ENCODE measurements at regions not wholly inside any gene's neighbourhood (a gene's known extent, or its start where the extent isn't known, plus 50 kb on each side); places are given as distances from the start of the nearest gene placed in this dataset.

- no peak overlapping the region for H3K4me3 ChIP-seq
- ATAC-seq: no peak
- TF ChIP-seq CTCF (IDR thresholded peaks at IDR 0.05): no peak
- H3K36me3 ChIP-seq: no peaks in the 10 kb centered on the region
- no peaks in the 10 kb centered on the region for H3K9me3 ChIP-seq
- intact Hi-C loops (cut with DNase I): no loop called here
- no peaks in the 10 kb centered on the region for H3K4me1 ChIP-seq
- no peak for DNase-seq
- no peaks in the 10 kb centered on the region for H3K27me3 ChIP-seq
- no peak overlapping the region for H3K27ac ChIP-seq
Observed at GRCh38 chr7:85447004-85447403, 260.1 kb upstream of the SEMA3D start.

GRCh38 chr7:85426487-85426960, 239.7 kb upstream of the SEMA3D start:
- no peaks in the 10 kb centered on the region for H3K4me1 ChIP-seq
- H3K4me3 ChIP-seq: no peak overlapping the region
- DNase-seq (no peak), ATAC-seq (peak; percentile 81)
- H3K27me3 ChIP-seq: no peaks in the 10 kb centered on the region
- TF ChIP-seq CTCF (IDR thresholded peaks at IDR 0.05): no peak
- no peaks in the 10 kb centered on the region for H3K36me3 ChIP-seq
- no peak overlapping the region for H3K27ac ChIP-seq
- intact Hi-C loops (cut with DNase I): no loop called here
- H3K9me3 ChIP-seq: no peaks in the 10 kb centered on the region

GRCh38 chr7:85424298-85424697, 237.4 kb upstream of the SEMA3D start:
- Histone ChIP-seq H3K4me3 (no peak overlapping the region), H3K9me3 (no peaks in the 10 kb centered on the region), H3K27me3 (no peaks in the 10 kb centered on the region), H3K27ac (no peak overlapping the region), H3K4me1 (no peaks in the 10 kb centered on the region), H3K36me3 (no peaks in the 10 kb centered on the region)
- TF ChIP-seq CTCF (IDR thresholded peaks at IDR 0.05): no peak
- intact Hi-C loops (cut with DNase I): no loop called here
- DNase-seq (no peak), ATAC-seq (no peak)

- DNase-seq: no peak
- ATAC-seq: peak; percentile 41
- no peaks in the 10 kb centered on the region for H3K9me3 ChIP-seq
- H3K36me3 ChIP-seq: no peaks in the 10 kb centered on the region
- no peaks in the 10 kb centered on the region for H3K4me1 ChIP-seq
- no peak overlapping the region for H3K27ac ChIP-seq
- TF ChIP-seq CTCF (IDR thresholded peaks at IDR 0.05): no peak
- H3K27me3 ChIP-seq: no peaks in the 10 kb centered on the region
- no peak overlapping the region for H3K4me3 ChIP-seq
- intact Hi-C loops (cut with DNase I): no loop called here
Observed at GRCh38 chr7:85423209-85423895, 236.5 kb upstream of the SEMA3D start.

- Histone ChIP-seq H3K36me3 (no peaks in the 10 kb centered on the region), H3K4me3 (no peak overlapping the region), H3K27me3 (no peaks in the 10 kb centered on the region), H3K9me3 (no peaks in the 10 kb centered on the region), H3K27ac (no peak overlapping the region), H3K4me1 (no peaks in the 10 kb centered on the region)
- TF ChIP-seq CTCF (IDR thresholded peaks at IDR 0.05): no peak
- DNase-seq (no peak), ATAC-seq (no peak)
- intact Hi-C loops (cut with DNase I): no loop called here
Observed at GRCh38 chr7:85415743-85416142, 228.9 kb upstream of the SEMA3D start.

GRCh38 chr7:85413718-85414117, 226.9 kb upstream of the SEMA3D start:
- no peaks in the 10 kb centered on the region for H3K9me3 ChIP-seq
- intact Hi-C loops (cut with DNase I): no loop called here
- no peaks in the 10 kb centered on the region for H3K4me1 ChIP-seq
- ATAC-seq (no peak), DNase-seq (no peak)
- no peak for TF ChIP-seq CTCF (IDR thresholded peaks at IDR 0.05)
- no peak overlapping the region for H3K4me3 ChIP-seq
- no peaks in the 10 kb centered on the region for H3K36me3 ChIP-seq
- H3K27me3 ChIP-seq: no peaks in the 10 kb centered on the region
- no peak overlapping the region for H3K27ac ChIP-seq

Data from upper lobe of right lung (tissue), 1 donor.